HG03060 (cell line): ENCODE measurements at regions not wholly inside any gene's neighbourhood (a gene's known extent, or its start where the extent isn't known, plus 50 kb on each side); places are given as distances from the start of the nearest gene placed in this dataset.
A peak's percentile ranks its signal among the peaks of the same experiment; 100 is the strongest.
"Not testable (repeated sequence)": the region's sequence is repeated elsewhere in the genome, so short reads cannot be mapped to it uniquely, and the experiment has no call there.

Experiments used
- ATAC-seq: cut with Tn5 transposase; IDR thresholded peaks from one replicate; pipeline ENCODE4 v1.9.1; 2021; ENCODE audit warnings: low read depth, moderate number of reproducible peaks; ENCODE audit not compliant: unreplicated experiment

- ATAC-seq = no peak
Observed at GRCh38 chr9:79384501-79384900, 187.3 kb upstream of the TLE4 start.

- ATAC-seq = no peak
Observed at GRCh38 chr9:79387101-79387835, 184.5 kb upstream of the TLE4 start.

- ATAC-seq = no peak
Observed at GRCh38 chr9:79390077-79390698, 181.6 kb upstream of the TLE4 start.

GRCh38 chr9:79390781-79391770, 180.7 kb upstream of the TLE4 start:
- no peak for ATAC-seq

- ATAC-seq = no peak
Observed at GRCh38 chr9:79395228-79395627, 176.5 kb upstream of the TLE4 start.

- no peak for ATAC-seq
Observed at GRCh38 chr9:79395755-79396154, 176.0 kb upstream of the TLE4 start.

GRCh38 chr9:79396168-79396567, 175.6 kb upstream of the TLE4 start:
- ATAC-seq = no peak

GRCh38 chr9:79403495-79403894, 168.3 kb upstream of the TLE4 start:
- ATAC-seq = no peak

- ATAC-seq = no peak
Observed at GRCh38 chr9:79408200-79408599, 163.6 kb upstream of the TLE4 start.

- peak; percentile 72 for ATAC-seq
Observed at GRCh38 chr9:79408617-79409016, 163.1 kb upstream of the TLE4 start.

GRCh38 chr9:79409182-79409823, 162.5 kb upstream of the TLE4 start:
- no peak for ATAC-seq

- no peak for ATAC-seq
Observed at GRCh38 chr9:79425840-79426239, 145.9 kb upstream of the TLE4 start.

GRCh38 chr9:79428422-79428821, 143.3 kb upstream of the TLE4 start:
- ATAC-seq = no peak

GRCh38 chr9:79430619-79431018, 141.1 kb upstream of the TLE4 start:
- no peak for ATAC-seq

GRCh38 chr9:79431019-79431679, 140.6 kb upstream of the TLE4 start:
- no peak for ATAC-seq

- no peak for ATAC-seq
Observed at GRCh38 chr9:79432485-79432884, 139.3 kb upstream of the TLE4 start.

- ATAC-seq = no peak
Observed at GRCh38 chr9:79433703-79434102, 138.1 kb upstream of the TLE4 start.

- not testable (repeated sequence) for ATAC-seq
Observed at GRCh38 chr9:79439221-79439620, 132.5 kb upstream of the TLE4 start.

GRCh38 chr9:79446523-79447307, 125.0 kb upstream of the TLE4 start:
- no peak for ATAC-seq

GRCh38 chr9:79447308-79447605, 124.5 kb upstream of the TLE4 start:
- no peak for ATAC-seq
